ENCODE measurements at regions not wholly inside any gene's neighbourhood (a gene's known extent, or its start where the extent isn't known, plus 50 kb on each side); places are given as distances from the start of the nearest gene placed in this dataset.

DNA sequence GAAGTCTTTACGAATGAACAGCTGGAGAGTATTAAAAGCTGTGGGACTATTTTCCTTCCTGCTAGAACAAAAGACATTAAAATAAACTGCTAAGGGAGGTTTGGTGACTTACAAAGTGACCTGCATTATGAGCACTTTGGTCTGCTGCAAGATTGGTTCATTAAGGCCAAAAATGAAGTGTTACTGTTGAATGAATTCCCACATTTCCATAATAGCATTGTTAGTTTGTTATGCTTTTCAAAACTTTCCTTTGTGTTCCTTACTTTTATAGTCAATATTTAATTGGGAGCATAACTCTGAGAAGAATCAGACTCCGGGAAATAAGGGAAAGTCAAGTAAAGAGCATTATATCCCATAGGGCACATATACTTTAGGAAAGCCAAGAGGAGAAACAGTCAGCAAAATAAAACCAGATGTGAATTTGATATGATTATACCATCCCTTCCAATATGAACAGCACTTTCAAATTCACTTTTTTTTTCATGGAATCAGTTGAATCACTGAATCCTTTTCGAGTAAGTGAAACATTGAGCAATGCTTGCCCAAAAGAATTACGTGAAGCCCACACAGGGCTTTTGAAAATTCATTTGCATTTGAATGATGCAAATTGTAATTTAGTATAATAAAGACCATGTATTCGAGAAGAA is 112.6 kb downstream of the KCTD12 start:
- Histone ChIP-seq H3K4me1 (no peaks in the 10 kb centered on the region), H3K4me3 (ENCODE audit: low read depth, low read length) (no peak overlapping the region), H3K36me3 (no peaks in the 10 kb centered on the region), H3K27me3 (no peaks in the 10 kb centered on the region), H3K9me3 (no peaks in the 10 kb centered on the region)
- TF ChIP-seq, protein P1, sequence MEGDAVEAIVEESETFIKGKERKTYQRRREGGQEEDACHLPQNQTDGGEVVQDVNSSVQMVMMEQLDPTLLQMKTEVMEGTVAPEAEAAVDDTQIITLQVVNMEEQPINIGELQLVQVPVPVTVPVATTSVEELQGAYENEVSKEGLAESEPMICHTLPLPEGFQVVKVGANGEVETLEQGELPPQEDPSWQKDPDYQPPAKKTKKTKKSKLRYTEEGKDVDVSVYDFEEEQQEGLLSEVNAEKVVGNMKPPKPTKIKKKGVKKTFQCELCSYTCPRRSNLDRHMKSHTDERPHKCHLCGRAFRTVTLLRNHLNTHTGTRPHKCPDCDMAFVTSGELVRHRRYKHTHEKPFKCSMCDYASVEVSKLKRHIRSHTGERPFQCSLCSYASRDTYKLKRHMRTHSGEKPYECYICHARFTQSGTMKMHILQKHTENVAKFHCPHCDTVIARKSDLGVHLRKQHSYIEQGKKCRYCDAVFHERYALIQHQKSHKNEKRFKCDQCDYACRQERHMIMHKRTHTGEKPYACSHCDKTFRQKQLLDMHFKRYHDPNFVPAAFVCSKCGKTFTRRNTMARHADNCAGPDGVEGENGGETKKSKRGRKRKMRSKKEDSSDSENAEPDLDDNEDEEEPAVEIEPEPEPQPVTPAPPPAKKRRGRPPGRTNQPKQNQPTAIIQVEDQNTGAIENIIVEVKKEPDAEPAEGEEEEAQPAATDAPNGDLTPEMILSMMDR (IDR thresholded peaks at IDR 0.05; ENCODE audit: low read depth, low read length), result no peak
- no peak for DNase-seq

DNA sequence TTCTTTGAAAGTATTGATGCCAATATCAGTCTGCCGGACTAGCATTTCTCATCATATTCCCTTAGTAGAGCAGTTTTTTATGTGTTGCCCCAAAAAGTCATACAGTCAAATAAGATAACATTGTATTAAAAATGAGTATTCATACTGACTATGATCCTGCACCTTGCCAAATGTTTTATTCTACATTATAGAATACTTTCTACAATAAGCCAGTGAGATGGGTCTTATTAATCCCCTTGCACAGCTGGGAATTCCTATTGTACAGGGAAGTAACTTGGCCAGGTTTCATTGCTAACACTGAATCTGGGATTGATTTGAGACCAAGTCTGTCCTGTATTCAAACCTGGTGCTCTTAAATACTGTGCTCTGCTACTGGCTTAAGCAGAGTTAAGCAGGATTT is 114.0 kb downstream of the KCTD12 start:
- H3K36me3 ChIP-seq, result no peaks in the 10 kb centered on the region

DNA sequence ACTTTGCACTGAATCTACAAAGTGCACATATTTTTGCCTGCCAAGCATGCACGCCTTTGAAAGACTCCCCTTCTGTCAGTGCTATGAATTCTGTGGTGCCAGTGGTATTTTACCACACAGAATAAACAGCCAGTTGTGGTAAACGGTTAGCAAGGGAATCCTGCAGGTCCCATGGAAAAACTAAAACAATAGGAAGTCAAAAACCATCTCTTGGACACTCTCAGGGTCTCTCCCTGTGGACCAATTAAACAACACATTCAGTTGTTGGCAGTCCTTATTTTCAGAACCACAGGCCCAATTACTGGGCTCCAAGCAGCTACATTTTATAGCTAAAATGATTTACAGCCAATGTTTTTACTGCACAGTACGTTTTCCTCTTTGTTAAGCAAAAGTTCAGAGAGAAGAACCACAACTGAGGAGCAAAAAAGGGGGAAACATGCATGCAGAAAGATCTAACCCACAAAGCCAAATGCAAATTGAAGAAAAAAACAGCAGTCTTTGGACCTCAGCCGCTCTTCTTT is 116.9 kb downstream of the KCTD12 start:
- Histone ChIP-seq H3K4me3 (ENCODE audit: low read depth, low read length) (no peak overlapping the region), H3K36me3 (no peaks in the 10 kb centered on the region), H3K9me3 (no peaks in the 10 kb centered on the region), H3K27me3 (no peaks in the 10 kb centered on the region), H3K4me1 (no peaks in the 10 kb centered on the region; the same call in 1 of the 2 replicates)
- no peak for DNase-seq
- TF ChIP-seq, protein P1 (IDR thresholded peaks at IDR 0.05; ENCODE audit: low read depth, low read length), result no peak

More for the DNA sequence above, 114.0 kb downstream of the KCTD12 start:
- H3K4me3 ChIP-seq (ENCODE audit: low read depth, low read length), result no peak overlapping the region
- H3K27me3 ChIP-seq, result no peaks in the 10 kb centered on the region
- no peaks in the 10 kb centered on the region for H3K4me1 ChIP-seq
- no peaks in the 10 kb centered on the region for H3K9me3 ChIP-seq
- DNase-seq, result no peak
- TF ChIP-seq, protein P1 (IDR thresholded peaks at IDR 0.05; ENCODE audit: low read depth, low read length), result no peak

DNA sequence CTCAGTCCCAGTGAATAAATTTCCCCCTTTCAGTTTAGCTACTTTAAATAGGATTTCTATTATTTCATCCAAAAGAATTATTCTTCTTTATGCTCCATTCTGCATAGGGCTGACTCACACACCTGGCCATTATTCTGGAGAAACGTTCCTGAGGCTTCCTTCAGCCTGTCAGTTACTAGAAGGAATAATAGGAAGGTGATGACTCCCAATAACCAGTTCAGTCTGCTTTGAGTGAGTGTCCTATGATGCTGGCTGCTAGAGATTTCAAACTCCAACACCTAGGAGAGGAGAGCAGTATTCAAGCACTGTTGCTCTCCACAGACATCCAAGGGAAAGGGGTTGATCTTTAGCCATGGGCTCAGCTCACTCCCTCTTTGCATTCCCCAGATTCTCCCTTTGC is 117.8 kb downstream of the KCTD12 start:
- Histone ChIP-seq H3K36me3 (no peaks in the 10 kb centered on the region), H3K4me3 (ENCODE audit: low read depth, low read length) (no peak overlapping the region), H3K9me3 (no peaks in the 10 kb centered on the region), H3K4me1 (no peaks in the 10 kb centered on the region; the same call in 1 of the 2 replicates), H3K27me3 (no peaks in the 10 kb centered on the region)
- DNase-seq, result no peak
- TF ChIP-seq, protein P1 (IDR thresholded peaks at IDR 0.05; ENCODE audit: low read depth, low read length), result no peak

GRCh38 chr13:76764916-76765315 is 121.3 kb downstream of the KCTD12 start:
- H3K36me3 ChIP-seq, result no peaks in the 10 kb centered on the region
- no peaks in the 10 kb centered on the region for H3K9me3 ChIP-seq
- no peak overlapping the region for H3K4me3 ChIP-seq (ENCODE audit: low read depth, low read length)
- no peak for DNase-seq
- no peaks in the 10 kb centered on the region for H3K27me3 ChIP-seq
- no peaks in the 10 kb centered on the region; the same call in 1 of the 2 replicates for H3K4me1 ChIP-seq
- TF ChIP-seq, protein P1 (IDR thresholded peaks at IDR 0.05; ENCODE audit: low read depth, low read length), result no peak

GRCh38 chr13:76764429-76764828 is 121.8 kb downstream of the KCTD12 start:
- no peak for DNase-seq

More at GRCh38 chr13:76764429-76764828, 121.8 kb downstream of the KCTD12 start:
- Histone ChIP-seq H3K36me3 (no peaks in the 10 kb centered on the region), H3K4me1 (no peaks in the 10 kb centered on the region; the same call in 1 of the 2 replicates), H3K9me3 (no peaks in the 10 kb centered on the region), H3K27me3 (no peaks in the 10 kb centered on the region), H3K4me3 (ENCODE audit: low read depth, low read length) (no peak overlapping the region)
- TF ChIP-seq, protein P1 (IDR thresholded peaks at IDR 0.05; ENCODE audit: low read depth, low read length), result no peak
